Heart right ventricle (tissue), 16 donors: ENCODE measurements at regions not wholly inside any gene's neighbourhood (a gene's known extent, or its start where the extent isn't known, plus 50 kb on each side); places are given as distances from the start of the nearest gene placed in this dataset.

ENCODE experiments used
- ATAC-seq, 8 donors: fragments of 200-7000 bp; cut with Tn5 transposase; one replicate each; pipeline ENCODE4 v1.9.1; 2020; ENCODE audit warnings: mild to moderate bottlenecking in 8 of 8, moderate library complexity in 8 of 8, moderate number of reproducible peaks in 1 of 8
- DNase-seq, 2 donors: peaks; one replicate each; pipeline ENCODE4 v3.0.0-alpha.2; 2020
- H3K27ac ChIP-seq, 10 donors: fragments of 200-600 bp; sonication (generic) in 2 of 10; one replicate each; pipeline versions ENCODE4 v1.5.0 to v1.8.0; 2020 to 2022; ENCODE audit warnings: mild to moderate bottlenecking in 3 of 10
- H3K27me3 ChIP-seq, 7 donors: fragments of 200-600 bp; one replicate each; pipeline ENCODE4 v1.8.0; 2021 to 2022; ENCODE audit warnings: mild to moderate bottlenecking in 2 of 7
- H3K36me3 ChIP-seq, 9 donors: fragments of 200-600 bp; sonication (generic) in 1 of 9; one replicate each; pipeline versions ENCODE4 v1.5.0 to v1.8.0; 2020 to 2022; ENCODE audit warnings: mild to moderate bottlenecking in 2 of 9
- H3K4me1 ChIP-seq, 9 donors: fragments of 200-600 bp; sonication (generic) in 1 of 9; one replicate each; pipeline versions ENCODE4 v1.5.0 to v1.8.0; 2020 to 2022; ENCODE audit warnings: mild to moderate bottlenecking in 4 of 9
- H3K4me3 ChIP-seq, 10 donors: fragments of 200-600 bp; sonication (generic) in 2 of 10; one replicate each; pipeline versions ENCODE4 v1.5.0 to v1.8.0; 2020 to 2022; ENCODE audit warnings: mild to moderate bottlenecking in 7 of 10, moderate library complexity in 2 of 10
- H3K9me3 ChIP-seq, 11 donors: fragments of 200-600 bp in 10 of 11; sonication (generic) in 2 of 11; one replicate each; pipeline versions ENCODE4 v1.5.0 to v1.8.0; 2013 to 2022; ENCODE audit warnings: mild to moderate bottlenecking in 2 of 11, control low read depth in 1 of 11, moderate library complexity in 1 of 11
- WGBS, 2 donors: extraction: QIAGEN DNeasy Blood & Tissue Kit; methylation state at CpG; one replicate each; pipeline ENCODE4 v1.1.7; 2013; ENCODE audit warnings: inconsistent platforms in 1 of 2; 5-methylcytosine and 5-hydroxymethylcytosine counted together
- intact Hi-C, 10 donors: fragments of 100-400 bp; cut with DNase I; formaldehyde crosslinking; loops; one replicate each; pipeline versions ENCODE4 v1.11.1 to v1.14.2; 2022
- TF ChIP-seq, protein P1 (sequence below), 9 donors: fragments of 200-600 bp; sonication (generic) in 2 of 9; IDR thresholded peaks; one replicate each; pipeline versions ENCODE4 v1.5.0 to v1.8.0; 2021 to 2022; ENCODE audit warnings: antibody characterized with exemption in 9 of 9, mild to moderate bottlenecking in 5 of 9, moderate library complexity in 1 of 9
- donor health status: Arrhythmogenic right ventricular cardiomyopathy.
- donor health status: ischemic (EF 13 %, LVEDD 7.1; RV severe dilation, severe dysfunction).
- donor health status: healthy with polysubstance abuse.
- donor health status: DM: no; HTN: yes; CAD: no.
- donor health status: DM: no; HTN: no; CAD: no.
- donor health status: ischemic (EF 25% LVEDD 6.9; RV normal size, moderate dysfunction).
- donor health status: ischemic (EF 25% LVEDD 5.7; RV mildly dilated, moderate dysfunction).
- donor health status: healthy.
- donor health status: DM: yes; HTN: yes; CAD: no.
- donor health status: Ischemic cardiomyopathy.
- donor health status: ischemic (EF 35%, LVEDD 5.7; RV mildly dilated, moderate dysfunction).
- donor health status: nonischemic (EF 11% LVEDD 7.7; RV severe dilation, severe dysfunction).
- donor health status: DM: yes; HTN: yes; CAD: no.
- donor health status: PGD.
- donor health status: ischemic (EF 29% LVEDD 5.4; RV normal size, mild dysfunction).
- donor health status: nonischemic (EF 23%, LVEDD 6.1; RV moderate dilation, normal function).

GRCh38 chr1:50350868-50351267 is 72.4 kb downstream of the DMRTA2 start:
- no peaks in the 10 kb centered on the region for H3K4me1 ChIP-seq
- DNase-seq (no peak), ATAC-seq (no peak)
- H3K36me3 ChIP-seq: no peaks in the 10 kb centered on the region
- TF ChIP-seq, protein P1, sequence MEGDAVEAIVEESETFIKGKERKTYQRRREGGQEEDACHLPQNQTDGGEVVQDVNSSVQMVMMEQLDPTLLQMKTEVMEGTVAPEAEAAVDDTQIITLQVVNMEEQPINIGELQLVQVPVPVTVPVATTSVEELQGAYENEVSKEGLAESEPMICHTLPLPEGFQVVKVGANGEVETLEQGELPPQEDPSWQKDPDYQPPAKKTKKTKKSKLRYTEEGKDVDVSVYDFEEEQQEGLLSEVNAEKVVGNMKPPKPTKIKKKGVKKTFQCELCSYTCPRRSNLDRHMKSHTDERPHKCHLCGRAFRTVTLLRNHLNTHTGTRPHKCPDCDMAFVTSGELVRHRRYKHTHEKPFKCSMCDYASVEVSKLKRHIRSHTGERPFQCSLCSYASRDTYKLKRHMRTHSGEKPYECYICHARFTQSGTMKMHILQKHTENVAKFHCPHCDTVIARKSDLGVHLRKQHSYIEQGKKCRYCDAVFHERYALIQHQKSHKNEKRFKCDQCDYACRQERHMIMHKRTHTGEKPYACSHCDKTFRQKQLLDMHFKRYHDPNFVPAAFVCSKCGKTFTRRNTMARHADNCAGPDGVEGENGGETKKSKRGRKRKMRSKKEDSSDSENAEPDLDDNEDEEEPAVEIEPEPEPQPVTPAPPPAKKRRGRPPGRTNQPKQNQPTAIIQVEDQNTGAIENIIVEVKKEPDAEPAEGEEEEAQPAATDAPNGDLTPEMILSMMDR (IDR thresholded peaks at IDR 0.05): no peak
- peaks cover 0 to 9% (median 0%) of the 10 kb centered on the region in 11 donors for H3K9me3 ChIP-seq
- WGBS, 2 donors: 80 to 88% methylated on average over 8 of the region's 8 CpGs
- H3K27me3 ChIP-seq: peaks cover 0 to 30% (median 24%) of the 10 kb centered on the region in 7 donors
- no peak overlapping the region for H3K4me3 ChIP-seq
- intact Hi-C loops: no loop called here
- H3K27ac ChIP-seq: no peak overlapping the region

GRCh38 chr1:50350421-50350820 is 72.8 kb downstream of the DMRTA2 start:
- intact Hi-C loops: no loop called here

GRCh38 chr1:50349242-50349565 is 74.0 kb downstream of the DMRTA2 start:
- Histone ChIP-seq H3K27me3 (peaks cover 0 to 45% (median 33%) of the 10 kb centered on the region in 7 donors), H3K4me3 (no peak overlapping the region), H3K9me3 (peaks cover 0 to 13% (median 0%) of the 10 kb centered on the region in 11 donors), H3K27ac (no peak overlapping the region), H3K4me1 (no peaks in the 10 kb centered on the region), H3K36me3 (no peaks in the 10 kb centered on the region)
- intact Hi-C loops: loop anchor here in 3 of 10 donors (5.0 to 10.0 kb wide), 3 partner anchors 1664 to 1674 kb away; no protein-coding TSS in a partner anchor
- ATAC-seq: no peak
- DNase-seq: no peak
- TF ChIP-seq, protein P1 (IDR thresholded peaks at IDR 0.05): no peak
- 36 to 56% methylated on average over 3 of the region's 3 CpGs for WGBS, 2 donors

More at GRCh38 chr1:50350421-50350820, 72.8 kb downstream of the DMRTA2 start:
- H3K4me1 ChIP-seq: no peaks in the 10 kb centered on the region
- no peaks in the 10 kb centered on the region for H3K36me3 ChIP-seq
- peaks cover 0 to 33% (median 27%) of the 10 kb centered on the region in 7 donors for H3K27me3 ChIP-seq
- peaks cover 0 to 11% (median 0%) of the 10 kb centered on the region in 11 donors for H3K9me3 ChIP-seq
- WGBS, 2 donors: 49 to 69% methylated on average over 5 of the region's 5 CpGs
- DNase-seq: no peak
- TF ChIP-seq, protein P1 (IDR thresholded peaks at IDR 0.05): no peak
- H3K4me3 ChIP-seq: no peak overlapping the region
- no peak overlapping the region for H3K27ac ChIP-seq
- ATAC-seq: no peak

DNA sequence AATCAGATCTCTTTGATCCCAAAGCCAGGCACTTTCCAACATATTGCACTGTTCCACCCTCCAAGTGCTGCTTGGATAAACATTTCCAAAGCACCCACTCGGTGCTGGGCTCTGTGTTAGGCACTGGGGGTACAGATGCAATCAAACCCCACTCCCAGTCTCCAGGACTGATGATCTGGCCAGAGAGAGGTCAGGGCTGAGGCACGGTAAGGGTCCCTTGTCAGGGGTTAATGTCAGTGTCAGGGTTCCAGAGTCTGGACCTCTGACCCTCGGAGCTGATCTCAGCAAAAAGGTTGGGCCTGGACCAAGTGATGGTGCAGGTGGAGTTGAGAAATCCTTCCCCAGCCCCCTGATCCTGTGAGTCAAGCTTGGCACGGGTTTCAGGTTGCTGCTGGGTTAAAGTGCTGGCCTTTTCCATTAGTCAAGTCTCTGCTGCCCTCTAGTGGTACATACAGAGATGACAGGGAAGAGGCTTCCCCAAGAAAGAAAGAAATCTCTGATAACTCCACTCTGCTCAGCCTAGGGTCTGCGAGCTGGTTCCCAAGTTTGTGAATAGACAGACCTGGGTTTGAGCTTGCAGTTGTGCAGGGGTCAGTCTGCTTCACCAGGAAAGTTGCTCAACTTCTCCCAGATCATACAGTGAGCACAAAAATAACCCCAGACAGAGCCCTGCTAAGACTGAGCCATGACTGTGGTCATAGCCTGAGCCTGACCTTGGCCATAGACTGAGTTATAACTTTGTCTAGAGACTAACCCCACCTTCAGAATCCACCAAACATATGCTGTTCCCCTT is 74.6 kb downstream of the DMRTA2 start:
- intact Hi-C loops: loop anchor here in 3 of 10 donors (5.0 to 10.0 kb wide), 3 partner anchors 1664 to 1674 kb away; no protein-coding TSS in a partner anchor
- ATAC-seq: peak; percentile 47 to 79 (median 58)
- Histone ChIP-seq H3K4me3 (no peak overlapping the region), H3K27me3 (peaks cover 0 to 51% (median 39%) of the 10 kb centered on the region in 7 donors), H3K27ac (no peak overlapping the region), H3K36me3 (no peaks in the 10 kb centered on the region), H3K9me3 (peaks cover 0 to 13% (median 0%) of the 10 kb centered on the region in 11 donors), H3K4me1 (no peaks in the 10 kb centered on the region)
- TF ChIP-seq, protein P1 (IDR thresholded peaks at IDR 0.05): peak; percentile 71 to 89 (median 84)
- 13 to 19% methylated on average over 5 of the region's 5 CpGs for WGBS, 2 donors
- peak in 1 of 2 donors; percentile 53 for DNase-seq
